Neural progenitor cell (in vitro differentiated cells): ENCODE measurements at regions not wholly inside any gene's neighbourhood (a gene's known extent, or its start where the extent isn't known, plus 50 kb on each side); places are given as distances from the start of the nearest gene placed in this dataset.
"Not testable (repeated sequence)": the region's sequence is repeated elsewhere in the genome, so short reads cannot be mapped to it uniquely, and the experiment has no call there.

Source experiments
- CTCF ChIP-seq: fragments of 200-600 bp; sonication (generic); IDR thresholded peaks from 2 replicates; pipeline ENCODE4 v1.5.1; 2017; ENCODE audit warnings: antibody characterized with exemption, mild to moderate bottlenecking
- EZH2 ChIP-seq: fragments of 200-600 bp; sonication (generic); IDR thresholded peaks from 2 replicates; pipeline ENCODE4 v1.6.1; 2017; ENCODE audit warnings: antibody characterized with exemption, mild to moderate bottlenecking, moderate library complexity
- EZH2phosphoT487 ChIP-seq: fragments of 200-600 bp; sonication (generic); IDR thresholded peaks from 2 replicates; pipeline ENCODE4 v1.6.1; 2017; ENCODE audit warnings: antibody characterized with exemption

GRCh38 chr1:835509-835908 lies 88.2 kb upstream of the SAMD11 start:
- TF ChIP-seq CTCF, EZH2, EZH2phosphoT487: not testable (repeated sequence)
